ENCODE measurements at regions not wholly inside any gene's neighbourhood (a gene's known extent, or its start where the extent isn't known, plus 50 kb on each side); places are given as distances from the start of the nearest gene placed in this dataset.

DNA sequence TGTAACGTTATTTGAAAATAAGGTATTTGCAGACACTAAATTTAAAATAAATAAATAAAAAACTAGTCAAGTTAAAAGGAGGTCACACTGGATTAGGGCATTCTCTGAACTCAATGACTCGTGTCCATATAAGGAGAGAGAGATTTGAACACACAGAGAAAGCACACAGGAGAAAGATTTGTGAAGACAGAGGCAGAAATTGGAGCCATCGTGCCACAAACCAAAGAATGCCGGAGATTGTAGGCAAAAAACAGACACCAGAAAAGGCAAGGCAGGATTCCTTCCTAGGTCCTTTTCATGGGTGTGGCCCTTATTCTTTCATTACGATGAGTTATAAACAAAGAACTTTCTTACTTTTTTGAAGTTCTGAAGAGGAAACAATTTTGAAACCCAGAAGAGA lies 981.5 kb downstream of the DCDC2C start:
- TF ChIP-seq CTCF (IDR thresholded peaks at IDR 0.05 in 2 of 3, conservative IDR thresholded peaks at IDR 0.05 in 1 of 3; ENCODE audit: borderline replicate concordance in 1 of 3, insufficient read depth in 1 of 3, low read depth in 2 of 3, low read length in 2 of 3) (no peak), POLR2A (IDR thresholded peaks at IDR 0.05; ENCODE audit: borderline replicate concordance, extremely low read depth, insufficient read depth, insufficient read length) (no peak), ZBTB33 (IDR thresholded peaks at IDR 0.05; ENCODE audit: extremely low read depth, insufficient replicate concordance, low read length) (no peak), ELF1 (IDR thresholded peaks at IDR 0.05; ENCODE audit: borderline replicate concordance, low read depth) (no peak), ZNF274 (IDR thresholded peaks at IDR 0.05; ENCODE audit: low read depth, low read length) (no peak), POLR2AphosphoS5 (IDR thresholded peaks at IDR 0.05; ENCODE audit: low read depth, low read length) (no peak), EZH2 (IDR thresholded peaks at IDR 0.05) (no peak), SIN3A (IDR thresholded peaks at IDR 0.05; ENCODE audit: low read depth) (no peak), EZH2phosphoT487 (IDR thresholded peaks at IDR 0.05; ENCODE audit: borderline replicate concordance) (no peak)
- TF ChIP-seq, protein P1, sequence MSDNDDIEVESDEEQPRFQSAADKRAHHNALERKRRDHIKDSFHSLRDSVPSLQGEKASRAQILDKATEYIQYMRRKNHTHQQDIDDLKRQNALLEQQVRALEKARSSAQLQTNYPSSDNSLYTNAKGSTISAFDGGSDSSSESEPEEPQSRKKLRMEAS (IDR thresholded peaks at IDR 0.05) = no peak
- TF ChIP-seq, protein P2, sequence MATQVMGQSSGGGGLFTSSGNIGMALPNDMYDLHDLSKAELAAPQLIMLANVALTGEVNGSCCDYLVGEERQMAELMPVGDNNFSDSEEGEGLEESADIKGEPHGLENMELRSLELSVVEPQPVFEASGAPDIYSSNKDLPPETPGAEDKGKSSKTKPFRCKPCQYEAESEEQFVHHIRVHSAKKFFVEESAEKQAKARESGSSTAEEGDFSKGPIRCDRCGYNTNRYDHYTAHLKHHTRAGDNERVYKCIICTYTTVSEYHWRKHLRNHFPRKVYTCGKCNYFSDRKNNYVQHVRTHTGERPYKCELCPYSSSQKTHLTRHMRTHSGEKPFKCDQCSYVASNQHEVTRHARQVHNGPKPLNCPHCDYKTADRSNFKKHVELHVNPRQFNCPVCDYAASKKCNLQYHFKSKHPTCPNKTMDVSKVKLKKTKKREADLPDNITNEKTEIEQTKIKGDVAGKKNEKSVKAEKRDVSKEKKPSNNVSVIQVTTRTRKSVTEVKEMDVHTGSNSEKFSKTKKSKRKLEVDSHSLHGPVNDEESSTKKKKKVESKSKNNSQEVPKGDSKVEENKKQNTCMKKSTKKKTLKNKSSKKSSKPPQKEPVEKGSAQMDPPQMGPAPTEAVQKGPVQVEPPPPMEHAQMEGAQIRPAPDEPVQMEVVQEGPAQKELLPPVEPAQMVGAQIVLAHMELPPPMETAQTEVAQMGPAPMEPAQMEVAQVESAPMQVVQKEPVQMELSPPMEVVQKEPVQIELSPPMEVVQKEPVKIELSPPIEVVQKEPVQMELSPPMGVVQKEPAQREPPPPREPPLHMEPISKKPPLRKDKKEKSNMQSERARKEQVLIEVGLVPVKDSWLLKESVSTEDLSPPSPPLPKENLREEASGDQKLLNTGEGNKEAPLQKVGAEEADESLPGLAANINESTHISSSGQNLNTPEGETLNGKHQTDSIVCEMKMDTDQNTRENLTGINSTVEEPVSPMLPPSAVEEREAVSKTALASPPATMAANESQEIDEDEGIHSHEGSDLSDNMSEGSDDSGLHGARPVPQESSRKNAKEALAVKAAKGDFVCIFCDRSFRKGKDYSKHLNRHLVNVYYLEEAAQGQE (IDR thresholded peaks at IDR 0.05; ENCODE audit: low read depth) = no peak
